NCI-H2196 treated with DMSO at 0.1 percent for 48 hours (cell line): ENCODE measurements at regions not wholly inside any gene's neighbourhood (a gene's known extent, or its start where the extent isn't known, plus 50 kb on each side); places are given as distances from the start of the nearest gene placed in this dataset.
"Not testable (repeated sequence)": the region's sequence is repeated elsewhere in the genome, so short reads cannot be mapped to it uniquely, and the experiment has no call there.

Experiments used
- DNase-seq: peaks from one replicate; lab custom pipeline; 2025; ENCODE audit not compliant: unreplicated experiment; lab: John Stamatoyannopoulos, UW

DNA sequence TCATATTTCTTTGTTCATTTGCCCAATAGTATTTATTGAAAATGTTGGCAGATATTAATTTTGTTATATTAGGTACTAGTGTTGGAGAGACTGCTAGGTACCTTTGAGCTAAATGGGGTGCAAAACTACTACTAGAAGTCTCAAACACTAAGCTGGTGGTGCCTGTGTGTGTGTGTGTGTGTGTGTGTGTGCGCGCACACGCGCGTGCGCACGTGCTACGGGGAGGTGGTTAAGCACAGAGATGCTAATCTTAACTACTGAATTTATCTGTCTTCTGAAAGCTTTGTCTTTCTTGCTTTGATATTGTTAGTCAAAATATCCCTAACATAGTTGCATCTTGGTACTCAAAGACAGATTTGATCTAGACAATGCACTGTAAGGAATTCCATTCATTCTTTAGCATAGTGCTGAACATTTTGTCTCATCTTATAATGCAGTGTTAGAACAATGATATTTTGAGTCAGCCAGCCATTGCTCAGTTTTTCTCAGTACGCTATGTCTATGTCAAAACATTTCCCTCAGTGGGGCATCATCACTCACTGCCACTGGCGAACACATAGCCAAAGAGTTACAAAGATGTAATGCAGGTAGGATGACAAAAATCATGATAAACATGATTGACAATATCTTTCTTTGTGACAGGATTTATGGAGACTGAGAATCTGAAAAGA, 396.0 kb upstream of the RGPD4 start:
- DNase-seq, result no peak

GRCh38 chr2:107436281-107436680, 390.4 kb upstream of the RGPD4 start:
- no peak for DNase-seq

- no peak for DNase-seq
Observed at GRCh38 chr2:107437265-107437664, 389.4 kb upstream of the RGPD4 start.

DNA sequence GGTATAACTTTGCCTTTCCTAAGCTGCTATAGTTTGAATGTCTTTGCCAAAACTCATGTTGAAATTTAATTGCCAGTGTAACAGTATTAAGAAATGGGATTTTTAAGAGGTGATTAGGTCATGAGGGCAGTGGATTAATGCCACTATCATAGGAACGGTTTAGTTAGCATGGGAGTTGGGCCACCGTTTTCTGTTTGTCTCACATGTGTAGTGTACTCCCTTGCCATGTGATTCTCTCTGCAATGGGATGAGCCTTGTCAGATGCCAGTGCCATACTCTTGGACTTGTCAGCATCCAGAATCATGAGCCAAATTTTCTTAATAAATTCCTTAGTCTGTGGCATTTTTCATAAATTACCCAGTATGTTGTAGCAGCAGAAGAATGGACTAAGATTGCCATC, 388.9 kb upstream of the RGPD4 start:
- DNase-seq, result no peak

GRCh38 chr2:107448160-107448559, 378.5 kb upstream of the RGPD4 start:
- DNase-seq, result no peak

DNA sequence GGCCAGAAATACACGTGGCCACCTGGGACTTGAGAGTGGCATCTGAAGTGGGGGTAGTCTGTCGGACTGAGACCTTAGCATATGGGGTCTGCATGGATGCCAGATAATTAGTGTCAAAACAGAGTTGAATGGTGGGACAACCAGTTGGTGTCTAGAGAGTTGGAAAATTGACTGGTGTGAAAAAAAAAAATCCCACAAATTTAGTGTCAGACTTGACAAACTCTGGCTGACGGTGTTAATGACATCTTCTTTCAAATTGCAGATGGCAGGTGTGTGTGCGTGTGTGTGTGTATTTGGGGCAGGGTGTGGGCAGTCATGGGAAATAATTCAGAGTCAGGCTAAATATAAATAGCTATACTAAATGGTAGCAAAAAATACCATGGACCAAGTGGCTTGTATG, 365.4 kb upstream of the RGPD4 start:
- no peak for DNase-seq

GRCh38 chr2:107462181-107462580, 364.5 kb upstream of the RGPD4 start:
- DNase-seq, result no peak

DNA sequence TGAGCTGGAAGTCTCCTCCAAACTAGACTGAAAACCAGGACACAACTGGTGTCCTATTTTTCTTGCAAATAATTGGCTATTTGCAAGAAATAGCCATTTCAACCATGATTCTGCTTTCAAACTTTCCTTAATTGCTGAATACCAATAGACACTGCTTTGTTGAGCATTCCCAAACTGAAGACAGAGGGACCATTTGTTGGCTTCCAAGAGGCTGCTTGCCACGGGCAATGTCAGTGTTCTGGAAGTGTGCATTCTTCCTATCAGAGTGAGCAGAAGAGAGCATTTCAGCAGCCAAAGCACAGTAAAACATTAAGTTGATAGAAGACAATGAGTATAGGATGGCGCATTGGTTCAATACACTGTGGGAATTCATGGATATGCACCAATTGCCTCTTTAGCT, 360.5 kb upstream of the RGPD4 start:
- no peak for DNase-seq

DNA sequence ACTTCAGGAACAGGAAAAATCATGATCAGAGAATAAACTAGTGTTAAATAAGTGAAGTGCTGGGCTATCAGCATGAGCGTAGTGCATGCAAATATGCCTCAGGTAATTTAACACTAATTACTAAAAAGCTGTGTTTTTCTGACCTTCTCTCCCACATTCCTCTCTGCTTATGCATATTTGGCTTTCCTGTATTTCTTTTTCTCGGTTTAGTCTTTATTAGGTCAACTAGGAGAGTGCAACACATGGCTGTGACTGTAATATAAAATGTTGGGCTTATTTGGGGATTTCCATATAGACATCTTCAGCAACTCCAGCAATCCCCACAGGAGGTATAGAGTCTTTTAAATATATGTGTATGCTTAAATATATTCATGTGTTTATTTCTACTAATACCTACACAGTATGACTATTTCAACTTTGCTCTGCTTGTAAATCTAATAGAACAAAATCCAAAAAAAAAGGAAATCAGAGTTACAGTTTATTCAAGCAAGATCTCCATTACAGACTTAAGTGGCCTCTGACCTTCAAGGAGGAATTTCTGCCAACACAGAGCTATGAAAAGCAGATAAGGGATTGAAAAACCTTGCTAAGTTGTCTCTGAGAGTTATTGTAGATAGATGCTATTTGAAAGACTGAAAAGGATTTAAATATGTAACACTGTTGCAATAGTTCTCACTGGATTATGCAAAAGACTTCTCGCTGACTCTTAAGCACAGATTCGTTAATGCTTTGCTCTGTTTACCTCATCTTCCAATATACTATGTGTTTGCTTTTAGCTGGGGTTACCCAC, 359.5 kb upstream of the RGPD4 start:
- no peak for DNase-seq

DNA sequence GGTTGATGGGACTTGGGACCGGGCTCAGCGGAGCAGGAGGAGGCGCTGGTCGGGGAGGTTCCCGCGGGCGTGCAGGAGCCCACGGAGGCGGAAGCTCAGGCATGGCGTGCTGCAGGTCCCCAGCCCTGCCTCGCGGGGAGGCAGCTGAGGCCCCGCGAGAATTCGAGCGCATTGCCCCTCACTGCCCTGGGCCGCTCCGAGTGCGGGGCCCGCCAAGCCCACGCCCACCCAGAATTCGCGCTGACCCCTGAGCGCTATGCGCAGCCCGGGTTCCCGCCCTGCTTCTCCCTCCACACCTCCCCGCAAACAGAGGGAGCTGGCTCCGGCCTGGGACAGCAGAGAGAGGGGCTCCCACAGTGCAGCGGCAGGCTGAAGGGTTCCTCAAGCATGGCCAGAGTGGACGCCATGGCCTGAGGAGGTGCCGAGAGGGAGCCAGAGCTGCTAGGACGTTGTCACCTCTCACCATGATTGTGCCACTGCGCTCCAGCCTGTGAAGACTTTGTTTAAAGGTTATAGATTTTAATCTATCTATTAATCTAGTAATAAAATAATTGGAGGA, 357.2 kb upstream of the RGPD4 start:
- no peak for DNase-seq

DNA sequence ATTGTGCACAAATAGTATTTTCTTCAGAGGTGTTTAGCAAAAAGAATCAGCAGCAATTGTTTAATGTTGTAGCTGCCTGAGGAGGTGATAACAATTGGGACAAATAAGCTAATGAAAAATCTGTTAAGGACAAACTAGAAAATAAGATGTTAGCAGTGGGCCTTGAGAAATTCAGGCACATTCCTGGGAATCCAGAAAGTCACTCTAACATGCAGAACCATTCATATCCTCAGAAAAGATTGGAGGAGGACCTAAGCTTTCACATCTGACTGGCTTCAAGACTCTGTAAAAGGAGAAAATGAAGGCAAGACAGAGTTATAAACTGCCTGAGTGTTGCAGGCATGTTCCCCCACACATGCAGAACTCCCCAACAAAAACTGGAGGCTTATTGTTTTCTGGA, 353.5 kb upstream of the RGPD4 start:
- DNase-seq, result no peak

GRCh38 chr2:107475859-107476258, 350.8 kb upstream of the RGPD4 start:
- no peak for DNase-seq

DNA sequence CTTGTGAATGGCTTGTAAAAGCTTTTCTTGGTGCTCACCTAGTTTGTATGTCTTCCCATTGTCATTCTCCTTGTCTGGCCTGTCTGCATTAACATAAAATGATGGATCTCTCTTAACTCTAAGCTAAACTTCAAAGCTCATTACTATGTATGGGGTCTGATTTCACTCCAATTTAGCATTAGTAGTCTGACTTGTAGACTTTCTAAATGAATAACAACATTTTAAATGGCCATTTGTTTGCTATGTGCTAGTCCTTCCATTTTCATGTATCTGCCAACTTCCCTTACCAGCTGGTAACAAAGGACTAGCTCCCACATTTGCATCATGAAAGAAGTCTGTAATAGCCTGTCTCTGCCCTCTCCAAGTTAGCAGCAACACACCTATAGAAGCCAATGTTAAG, 324.2 kb upstream of the RGPD4 start:
- no peak for DNase-seq

- DNase-seq, result peak; percentile 87
Observed at GRCh38 chr2:107511970-107512789, 314.5 kb upstream of the RGPD4 start.

DNA sequence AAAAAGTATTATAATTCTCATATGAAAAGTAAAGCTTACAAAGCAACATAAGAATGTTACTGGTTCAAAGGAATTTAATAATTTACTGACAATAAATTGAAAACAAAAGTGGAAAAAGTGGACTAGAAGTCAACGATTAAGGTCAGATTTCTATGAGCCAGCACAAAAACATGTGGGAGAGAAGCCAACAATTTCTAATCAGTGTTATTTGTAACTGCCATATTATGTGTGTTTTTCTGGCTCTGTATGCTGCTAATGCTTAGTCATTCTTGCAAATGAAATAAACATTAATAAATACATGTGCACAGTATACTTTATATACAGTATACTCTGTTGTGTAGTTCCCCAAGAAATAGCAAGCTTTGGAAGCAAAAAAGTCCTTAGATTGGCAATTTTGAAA, 301.3 kb upstream of the RGPD4 start:
- no peak for DNase-seq

DNA sequence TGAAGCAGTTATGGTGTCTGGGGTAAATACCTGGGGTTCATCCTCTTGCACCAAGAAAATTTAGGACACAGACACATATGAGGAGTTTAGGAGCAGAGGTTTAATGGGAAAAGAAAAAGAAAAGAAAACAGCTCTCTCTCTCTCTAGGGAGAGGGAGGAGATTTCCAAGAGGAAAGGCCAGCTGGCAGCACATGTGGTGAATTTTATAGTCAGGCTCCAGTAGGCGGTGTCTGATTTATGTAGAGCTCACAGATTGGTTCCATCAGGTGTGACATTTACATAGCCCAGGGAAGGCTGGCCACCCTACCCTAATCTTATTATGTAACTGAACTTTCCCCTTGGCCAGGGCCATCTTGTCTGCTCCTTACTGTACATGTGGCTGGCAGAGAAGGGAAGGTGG, 297.5 kb upstream of the RGPD4 start:
- no peak for DNase-seq

DNA sequence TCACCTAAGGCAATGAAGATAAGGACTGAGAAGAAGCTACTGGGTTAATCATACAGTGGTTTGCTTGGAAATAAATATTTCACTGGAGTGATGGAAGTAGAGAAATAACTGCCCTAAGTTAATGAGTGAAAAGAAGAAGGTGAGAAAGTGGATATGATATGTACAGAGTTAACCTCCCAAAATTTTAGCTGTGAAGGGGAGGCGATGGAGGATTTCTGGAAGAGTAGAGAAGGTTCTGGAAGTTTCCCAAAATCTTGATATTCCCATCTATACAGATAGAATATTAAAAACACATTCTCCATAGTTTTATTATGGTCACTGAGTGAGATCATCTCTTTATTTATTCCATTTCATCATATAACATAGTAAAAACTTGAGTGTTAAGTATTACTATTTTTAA, 296.6 kb upstream of the RGPD4 start:
- no peak for DNase-seq

DNA sequence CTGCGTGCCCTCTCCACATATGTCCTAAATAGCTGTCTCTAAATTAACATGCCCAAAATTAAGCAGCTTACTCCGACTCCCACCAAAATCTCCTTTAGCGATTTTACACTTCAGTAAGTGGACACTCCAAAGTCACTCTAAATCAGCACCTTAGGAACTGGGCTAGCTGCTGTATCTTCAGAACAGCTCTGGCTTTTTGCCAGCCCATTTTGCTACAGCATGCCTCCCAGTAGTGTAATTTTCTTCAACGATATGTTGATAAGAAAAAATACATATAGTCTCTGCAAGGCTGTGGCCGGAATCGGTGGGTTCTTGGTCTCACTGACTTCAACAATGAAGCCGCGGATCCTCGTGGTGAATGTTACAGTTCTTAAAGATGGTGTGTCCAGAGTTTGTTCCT, 291.8 kb upstream of the RGPD4 start:
- DNase-seq, result no peak

- DNase-seq, result not testable (repeated sequence)
Observed at GRCh38 chr2:107535905-107536689, 290.6 kb upstream of the RGPD4 start.

- no peak for DNase-seq
Observed at GRCh38 chr2:107542314-107542740, 284.4 kb upstream of the RGPD4 start.

DNA sequence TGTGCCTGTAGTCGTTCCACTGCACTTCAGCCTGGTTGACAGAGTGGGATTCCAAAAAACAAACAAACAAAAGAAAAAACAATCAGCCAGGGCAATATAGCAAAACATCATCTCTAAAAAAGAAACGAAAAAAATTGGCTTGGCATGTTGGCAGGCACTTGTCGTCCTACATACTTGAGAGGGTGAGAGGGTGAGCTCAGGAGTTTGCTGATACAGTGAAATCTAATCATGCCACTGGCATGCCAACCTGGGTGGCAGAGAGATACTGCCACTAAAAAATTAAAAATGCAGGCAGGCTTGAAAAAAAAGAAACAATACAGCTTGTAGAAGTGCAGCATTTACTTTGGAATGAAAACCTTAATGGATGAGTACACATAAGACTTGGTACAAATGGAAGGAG, 282.9 kb upstream of the RGPD4 start:
- DNase-seq, result no peak
